Heart left ventricle (tissue), 13 donors: ENCODE measurements at regions not wholly inside any gene's neighbourhood (a gene's known extent, or its start where the extent isn't known, plus 50 kb on each side); places are given as distances from the start of the nearest gene placed in this dataset.

Experiments used
- POLR2A ChIP-seq, 2 donors: fragments of 450-650 bp; IDR thresholded peaks; one replicate each; pipeline ENCODE4 v1.6.1; 2017; ENCODE audit warnings: antibody characterized with exemption in 2 of 2, mild to moderate bottlenecking in 2 of 2, moderate library complexity in 2 of 2
- TF ChIP-seq, protein P1 (sequence below), 12 donors: fragments of 200-600 bp; sonication (generic) in 4 of 12; IDR thresholded peaks; one replicate each; pipeline versions ENCODE4 v1.5.0 to v1.8.0; 2018 to 2022; ENCODE audit warnings: antibody characterized with exemption in 12 of 12, mild to moderate bottlenecking in 5 of 12
- donor health status: ischemic (EF 13 %, LVEDD 7.1; RV severe dilation, severe dysfunction).
- donor health status: DM: no; HTN: yes; CAD: no.
- donor health status: DM: no; HTN: no; CAD: no.
- donor health status: ischemic (EF 25% LVEDD 6.9; RV normal size, moderate dysfunction).
- donor health status: ischemic (EF 25% LVEDD 5.7; RV mildly dilated, moderate dysfunction).
- donor health status: ischemic (EF 35%, LVEDD 5.7; RV mildly dilated, moderate dysfunction).
- donor health status: nonischemic (EF 11% LVEDD 7.7; RV severe dilation, severe dysfunction).
- donor health status: DM: yes; HTN: yes; CAD: no.
- donor health status: PGD.
- donor health status: ischemic (EF 29% LVEDD 5.4; RV normal size, mild dysfunction).
- donor health status: nonischemic (EF 23%, LVEDD 6.1; RV moderate dilation, normal function).

DNA sequence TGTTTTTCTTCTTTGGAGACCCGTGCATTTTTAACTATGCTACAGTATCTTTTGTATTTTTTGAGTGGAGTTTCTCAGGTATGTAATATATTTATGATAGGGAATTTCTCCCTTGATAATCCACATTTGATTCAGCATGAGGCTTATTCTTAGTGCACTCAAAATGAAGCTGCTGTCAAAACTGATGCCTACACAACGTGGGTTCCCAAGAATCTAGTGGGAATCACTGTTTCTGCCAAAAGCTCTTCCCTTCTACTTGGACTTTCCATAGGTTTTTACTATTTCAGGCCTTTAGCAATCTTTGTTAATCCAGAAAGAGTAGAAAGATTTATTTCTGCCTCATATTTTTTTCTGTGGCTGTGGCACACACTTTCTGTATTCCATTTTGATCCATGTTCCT is 1003.7 kb downstream of the SLITRK5 start:
- TF ChIP-seq, protein P1, sequence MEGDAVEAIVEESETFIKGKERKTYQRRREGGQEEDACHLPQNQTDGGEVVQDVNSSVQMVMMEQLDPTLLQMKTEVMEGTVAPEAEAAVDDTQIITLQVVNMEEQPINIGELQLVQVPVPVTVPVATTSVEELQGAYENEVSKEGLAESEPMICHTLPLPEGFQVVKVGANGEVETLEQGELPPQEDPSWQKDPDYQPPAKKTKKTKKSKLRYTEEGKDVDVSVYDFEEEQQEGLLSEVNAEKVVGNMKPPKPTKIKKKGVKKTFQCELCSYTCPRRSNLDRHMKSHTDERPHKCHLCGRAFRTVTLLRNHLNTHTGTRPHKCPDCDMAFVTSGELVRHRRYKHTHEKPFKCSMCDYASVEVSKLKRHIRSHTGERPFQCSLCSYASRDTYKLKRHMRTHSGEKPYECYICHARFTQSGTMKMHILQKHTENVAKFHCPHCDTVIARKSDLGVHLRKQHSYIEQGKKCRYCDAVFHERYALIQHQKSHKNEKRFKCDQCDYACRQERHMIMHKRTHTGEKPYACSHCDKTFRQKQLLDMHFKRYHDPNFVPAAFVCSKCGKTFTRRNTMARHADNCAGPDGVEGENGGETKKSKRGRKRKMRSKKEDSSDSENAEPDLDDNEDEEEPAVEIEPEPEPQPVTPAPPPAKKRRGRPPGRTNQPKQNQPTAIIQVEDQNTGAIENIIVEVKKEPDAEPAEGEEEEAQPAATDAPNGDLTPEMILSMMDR (IDR thresholded peaks at IDR 0.05), result no peak
- no peak for TF ChIP-seq POLR2A (IDR thresholded peaks at IDR 0.05)
